SU-DHL-6 (cell line): ENCODE measurements at regions not wholly inside any gene's neighbourhood (a gene's known extent, or its start where the extent isn't known, plus 50 kb on each side); places are given as distances from the start of the nearest gene placed in this dataset.

Experiments
- H2AFZ ChIP-seq: fragments of 200-600 bp; sonication (generic); 2 replicates; pipeline ENCODE4 v1.6.1; 2014; ENCODE audit warnings: low read depth, mild to moderate bottlenecking, moderate library complexity, mixed read lengths, antibody characterized with exemption, low read length; ENCODE audit not compliant: severe bottlenecking
- H3F3A ChIP-seq: fragments of 200-600 bp; shearing (Covaris generic); 2 replicates; pipeline ENCODE4 v1.6.0; 2016; ENCODE audit warnings: antibody characterized with exemption, mild to moderate bottlenecking; ENCODE audit not compliant: insufficient read depth
- H3K27ac ChIP-seq: fragments of 200-600 bp; sonication (generic); 2 replicates; pipeline ENCODE4 v1.5.1; 2016; ENCODE audit warnings: low read depth, mild to moderate bottlenecking, low read length, moderate library complexity, mixed read lengths
- H3K27me3 ChIP-seq: fragments of 200-600 bp; sonication (generic), shearing (Covaris generic); 2 replicates; pipeline ENCODE4 v1.6.0; 2014; ENCODE audit warnings: mild to moderate bottlenecking, low read length
- H3K36me3 ChIP-seq: fragments of 200-600 bp; sonication (generic); 2 replicates; pipeline ENCODE4 v1.6.1; 2014; ENCODE audit warnings: mild to moderate bottlenecking, low read length, mixed read lengths
- H3K4me2 ChIP-seq: fragments of 300-600, 200-600 bp; shearing (Covaris generic), sonication (generic); 2 replicates; pipeline ENCODE4 v1.6.0; 2014; ENCODE audit warnings: low read length, low read depth, mild to moderate bottlenecking; ENCODE audit not compliant: poor library complexity, severe bottlenecking
- H3K4me3 ChIP-seq: fragments of 200-600 bp; sonication (generic); 2 replicates; pipeline ENCODE4 v1.5.1; 2014; ENCODE audit warnings: antibody characterized with exemption, low read length, mild to moderate bottlenecking, mixed read lengths; ENCODE audit not compliant: insufficient read depth, poor library complexity, severe bottlenecking
- H3K79me2 ChIP-seq: fragments of 200-600 bp; sonication (generic); 2 replicates; pipeline ENCODE4 v1.6.1; 2014; ENCODE audit warnings: mild to moderate bottlenecking, low read length, moderate library complexity; ENCODE audit not compliant: insufficient read depth
- H3K9ac ChIP-seq: fragments of 200-600 bp; sonication (generic); 2 replicates; pipeline ENCODE4 v1.7.0; 2014; ENCODE audit warnings: mild to moderate bottlenecking, low read length
- H3K9me2 ChIP-seq: fragments of 200-600 bp; sonication (generic); replicated peaks from 2 replicates; pipeline ENCODE4 v1.6.1; 2014; ENCODE audit warnings: low read length; ENCODE audit not compliant: insufficient read depth
- H3K9me3 ChIP-seq: fragments of 200-600 bp; sonication (generic); 2 replicates; pipeline ENCODE4 v1.6.1; 2014; ENCODE audit warnings: low read length, mixed read lengths; ENCODE audit not compliant: insufficient read depth
- H4K20me1 ChIP-seq: fragments of 200-600 bp; sonication (generic); 2 replicates; pipeline ENCODE4 v1.6.1; 2014; ENCODE audit warnings: low read depth, mild to moderate bottlenecking, antibody characterized with exemption, low read length, moderate library complexity, mixed read lengths
- EZH2phosphoT487 ChIP-seq: fragments of 200-600 bp; sonication (generic), shearing (Covaris generic); conservative IDR thresholded peaks from 2 replicates; pipeline ENCODE4 v1.6.1; 2018; ENCODE audit warnings: mild to moderate bottlenecking, antibody characterized with exemption, low read length, moderate library complexity, mixed read lengths
- TF ChIP-seq, protein P1 (sequence below): fragments of 200-600 bp; sonication (generic); IDR thresholded peaks from one replicate; pipeline ENCODE4 v1.5.1; 2017; ENCODE audit warnings: antibody characterized with exemption, mild to moderate bottlenecking, low read length, moderate library complexity; ENCODE audit not compliant: insufficient read depth, poor library complexity, severe bottlenecking

- no peaks in the 10 kb centered on the region for H3K79me2 ChIP-seq
- no peaks in the 10 kb centered on the region for H3K9me3 ChIP-seq
- no peak overlapping the region for H2AFZ ChIP-seq
- no peaks in the 10 kb centered on the region for H3K27me3 ChIP-seq
- H3K4me2 ChIP-seq = no peak overlapping the region
- H3K9me2 ChIP-seq = no peaks in the 10 kb centered on the region
- no peak overlapping the region for H3K4me3 ChIP-seq
- no peaks in the 10 kb centered on the region for H3F3A ChIP-seq
- no peak overlapping the region for H3K27ac ChIP-seq
- TF ChIP-seq, protein P1, sequence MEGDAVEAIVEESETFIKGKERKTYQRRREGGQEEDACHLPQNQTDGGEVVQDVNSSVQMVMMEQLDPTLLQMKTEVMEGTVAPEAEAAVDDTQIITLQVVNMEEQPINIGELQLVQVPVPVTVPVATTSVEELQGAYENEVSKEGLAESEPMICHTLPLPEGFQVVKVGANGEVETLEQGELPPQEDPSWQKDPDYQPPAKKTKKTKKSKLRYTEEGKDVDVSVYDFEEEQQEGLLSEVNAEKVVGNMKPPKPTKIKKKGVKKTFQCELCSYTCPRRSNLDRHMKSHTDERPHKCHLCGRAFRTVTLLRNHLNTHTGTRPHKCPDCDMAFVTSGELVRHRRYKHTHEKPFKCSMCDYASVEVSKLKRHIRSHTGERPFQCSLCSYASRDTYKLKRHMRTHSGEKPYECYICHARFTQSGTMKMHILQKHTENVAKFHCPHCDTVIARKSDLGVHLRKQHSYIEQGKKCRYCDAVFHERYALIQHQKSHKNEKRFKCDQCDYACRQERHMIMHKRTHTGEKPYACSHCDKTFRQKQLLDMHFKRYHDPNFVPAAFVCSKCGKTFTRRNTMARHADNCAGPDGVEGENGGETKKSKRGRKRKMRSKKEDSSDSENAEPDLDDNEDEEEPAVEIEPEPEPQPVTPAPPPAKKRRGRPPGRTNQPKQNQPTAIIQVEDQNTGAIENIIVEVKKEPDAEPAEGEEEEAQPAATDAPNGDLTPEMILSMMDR = no peak
- TF ChIP-seq EZH2phosphoT487 = no peak
- no peaks in the 10 kb centered on the region for H4K20me1 ChIP-seq
- no peaks in the 10 kb centered on the region for H3K36me3 ChIP-seq
- H3K9ac ChIP-seq = no peak overlapping the region
Observed at GRCh38 chr14:44353805-44354204, 153.3 kb downstream of the FSCB start.

DNA sequence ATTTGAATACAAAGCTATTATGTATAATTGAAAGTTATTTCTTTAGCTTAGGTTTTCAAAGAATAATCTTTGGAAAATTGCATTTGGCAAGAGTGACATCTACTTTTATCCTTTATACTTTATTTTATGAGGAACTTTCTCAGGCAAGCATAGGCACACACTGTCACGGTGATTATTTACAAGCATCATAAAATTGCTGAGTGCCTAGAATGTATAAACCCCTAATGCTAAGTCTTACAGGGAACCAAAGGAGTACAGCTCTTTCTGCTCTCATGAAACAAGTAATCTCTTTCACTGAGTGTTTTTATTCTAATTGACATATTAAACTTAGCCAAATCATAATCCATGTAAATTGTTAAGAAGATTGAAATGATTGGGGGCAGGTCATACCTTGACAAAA is 154.9 kb downstream of the FSCB start:
- Histone ChIP-seq H2AFZ (peak overlapping the region; percentile 41), H3F3A (no peaks in the 10 kb centered on the region), H3K9me2 (no peaks in the 10 kb centered on the region), H3K9ac (no peak overlapping the region), H3K27ac (no peak overlapping the region), H3K79me2 (no peaks in the 10 kb centered on the region), H3K36me3 (no peaks in the 10 kb centered on the region), H3K27me3 (no peaks in the 10 kb centered on the region), H4K20me1 (no peaks in the 10 kb centered on the region), H3K4me3 (no peak overlapping the region), H3K4me2 (no peak overlapping the region), H3K9me3 (peaks cover 3% of the 10 kb centered on the region; the same call in 1 of the 2 replicates)
- TF ChIP-seq, protein P1 = no peak
- no peak for TF ChIP-seq EZH2phosphoT487

GRCh38 chr14:44347316-44347715 is 159.8 kb downstream of the FSCB start:
- Histone ChIP-seq H3K79me2 (no peaks in the 10 kb centered on the region), H3K9me3 (peaks cover 12% of the 10 kb centered on the region; the same call in 1 of the 2 replicates), H3F3A (no peaks in the 10 kb centered on the region), H2AFZ (no peak overlapping the region), H3K4me2 (no peak overlapping the region), H3K27ac (no peak overlapping the region), H3K9ac (no peak overlapping the region), H4K20me1 (no peaks in the 10 kb centered on the region), H3K27me3 (no peaks in the 10 kb centered on the region), H3K9me2 (no peaks in the 10 kb centered on the region), H3K4me3 (no peak overlapping the region), H3K36me3 (no peaks in the 10 kb centered on the region)
- TF ChIP-seq EZH2phosphoT487 = no peak
- TF ChIP-seq, protein P1 = no peak
